ENCODE measurements at regions not wholly inside any gene's neighbourhood (a gene's known extent, or its start where the extent isn't known, plus 50 kb on each side); places are given as distances from the start of the nearest gene placed in this dataset.

DNA sequence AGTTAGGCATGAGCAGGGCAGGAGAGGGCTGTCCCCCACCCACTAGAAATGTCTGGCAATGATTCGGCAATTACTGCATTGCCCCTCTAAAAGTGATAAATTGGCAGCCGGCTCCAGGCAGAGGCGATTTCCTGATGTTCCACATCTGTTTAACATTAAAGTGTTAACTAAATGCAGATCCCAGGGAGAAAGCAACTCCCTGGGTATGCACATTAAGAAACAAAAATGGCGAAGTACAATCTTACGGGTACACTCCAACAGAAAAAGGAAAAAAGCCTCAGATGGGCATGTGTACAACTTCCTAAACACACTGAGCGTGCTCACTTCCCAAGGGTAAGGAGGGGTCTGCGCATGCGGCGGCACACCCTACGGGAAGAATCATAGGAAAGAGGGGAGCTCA, 314.4 kb downstream of the CASP12 start:
- Histone ChIP-seq H3K14ac (ENCODE audit: insufficient read length) (no peak overlapping the region), H3K36me3 (ENCODE audit: control insufficient read depth in 2 of 4, insufficient read depth in 4 of 4, low read length in 3 of 4) (no peaks in the 10 kb centered on the region), H2BK120ac (replicated peaks; ENCODE audit: low read depth, low read length) (no peak overlapping the region), H4K5ac (ENCODE audit: insufficient read length, low read depth, low read length) (no peak overlapping the region), H2BK5ac (ENCODE audit: low read depth, low read length) (no peak overlapping the region), H4K20me1 (replicated peaks in 1 of 2; ENCODE audit: control insufficient read depth in 1 of 2, insufficient read depth in 2 of 2, low read length in 2 of 2) (no peaks in the 10 kb centered on the region), H3K23ac (ENCODE audit: insufficient read length) (no peak overlapping the region), H3K9me3 (ENCODE audit: insufficient read depth in 2 of 2, low read depth in 1 of 2, low read length in 1 of 2) (no peaks in the 10 kb centered on the region), H2BK15ac (ENCODE audit: low read length) (no peak overlapping the region), H2BK12ac (ENCODE audit: low read depth, low read length) (no peak overlapping the region), H3K9ac (replicated peaks in 1 of 4; ENCODE audit: extremely low read depth in 1 of 4, low read depth in 3 of 4, low read length in 3 of 4) (no peak overlapping the region), H2AFZ (ENCODE audit: low read length) (no peak overlapping the region), H3K4me1 (replicated peaks in 1 of 4; ENCODE audit: control insufficient read depth in 3 of 4, insufficient read depth in 4 of 4, low read length in 3 of 4) (peaks cover 0 to 6% (median 0%) of the 10 kb centered on the region in 4 experiments; a peak in 2 of 7 replicates), H3K79me2 (ENCODE audit: control insufficient read depth in 1 of 2, insufficient read depth in 2 of 2, low read length in 2 of 2) (no peaks in the 10 kb centered on the region), H3K18ac (ENCODE audit: extremely low read depth, low read length) (no peak overlapping the region), H3K27ac (ENCODE audit: low read depth, low read length) (no peak overlapping the region), H3K27me3 (replicated peaks in 1 of 4; ENCODE audit: control insufficient read depth in 3 of 4, extremely low read depth in 1 of 4, insufficient read depth in 3 of 4, low read length in 3 of 4) (no peaks in the 10 kb centered on the region), H2AK5ac (ENCODE audit: low read depth, low read length) (no peak overlapping the region), H3K79me1 (ENCODE audit: low read depth, low read length) (no peaks in the 10 kb centered on the region), H3K4me3 (ENCODE audit: extremely low read depth in 1 of 4, insufficient read depth in 2 of 4, low read depth in 3 of 4, low read length in 4 of 4) (no peak overlapping the region), H4K91ac (replicated peaks; ENCODE audit: insufficient read length, low read length) (peak overlapping the region; percentile 26), H3K4ac (replicated peaks; ENCODE audit: insufficient read length, low read depth, low read length) (no peak overlapping the region), H4K8ac (ENCODE audit: extremely low read depth, insufficient read depth, low read length) (no peak overlapping the region), H3K23me2 (ENCODE audit: low read depth, low read length) (no peaks in the 10 kb centered on the region), H3K56ac (replicated peaks; ENCODE audit: insufficient read length, low read depth, low read length) (no peak overlapping the region), H2BK20ac (ENCODE audit: low read length) (no peak overlapping the region), H3K4me2 (ENCODE audit: insufficient read depth in 1 of 2, low read depth in 2 of 2, low read length in 2 of 2) (no peak overlapping the region)
- ChIA-PET POLR2A (ENCODE audit: partially characterized antibody) (no interaction called here), CTCF (ENCODE audit: partially characterized antibody) (no interaction called here)
- WGBS, 2 experiments (ENCODE audit: extremely low coverage in 1 of 2, insufficient coverage in 1 of 2, insufficient read length in 1 of 2, insufficient replicate concordance in 2 of 2, low coverage in 1 of 2, low lambda C conversion rate in 2 of 2, missing lambda C conversion rate in 1 of 2) = 86% methylated on average over 10 of the region's 10 CpGs; no CpG with 5 or more reads in 1 of the 2 experiments
- FAIRE-seq = no peak
- DNase-seq (ENCODE audit: low read depth in 1 of 2, low spot score in 2 of 2) = no peak
- TF ChIP-seq CTBP2 (IDR thresholded peaks at IDR 0.05; ENCODE audit: borderline replicate concordance, insufficient read depth, insufficient read length, low read length) = no peak
- TF ChIP-seq KDM4A (IDR thresholded peaks at IDR 0.05; ENCODE audit: low read depth, low read length, severe bottlenecking) = no peak
- no peak for TF ChIP-seq EP300 (IDR thresholded peaks at IDR 0.05; ENCODE audit: borderline replicate concordance in 1 of 2, low read depth in 2 of 2, low read length in 2 of 2)
- TF ChIP-seq CHD2 (IDR thresholded peaks at IDR 0.05; ENCODE audit: low read length) = no peak
- no peak for TF ChIP-seq JUN (IDR thresholded peaks at IDR 0.05; ENCODE audit: low read depth, low read length)
- TF ChIP-seq SP2 (IDR thresholded peaks at IDR 0.05; ENCODE audit: low read length) = no peak
- TF ChIP-seq CBX5 (IDR thresholded peaks at IDR 0.05; ENCODE audit: low read depth, low read length) = no peak
- TF ChIP-seq PHF8 (conservative IDR thresholded peaks at IDR 0.05; ENCODE audit: low read depth, low read length) = no peak
- no peak for TF ChIP-seq HDAC6 (IDR thresholded peaks at IDR 0.05; ENCODE audit: low read depth, low read length)
- TF ChIP-seq JUND (IDR thresholded peaks at IDR 0.05; ENCODE audit: low read length) = no peak
- TF ChIP-seq TAF7 (optimal IDR thresholded peaks at IDR 0.05; ENCODE audit: borderline replicate concordance, low read depth, low read length) = no peak
- TF ChIP-seq TAF1 (IDR thresholded peaks at IDR 0.05; ENCODE audit: low read depth, low read length) = no peak
- TF ChIP-seq, protein P1, sequence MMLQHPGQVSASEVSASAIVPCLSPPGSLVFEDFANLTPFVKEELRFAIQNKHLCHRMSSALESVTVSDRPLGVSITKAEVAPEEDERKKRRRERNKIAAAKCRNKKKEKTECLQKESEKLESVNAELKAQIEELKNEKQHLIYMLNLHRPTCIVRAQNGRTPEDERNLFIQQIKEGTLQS (IDR thresholded peaks at IDR 0.05; ENCODE audit: insufficient read depth, low read depth, low read length) = no peak
- TF ChIP-seq CEBPB (IDR thresholded peaks at IDR 0.05; ENCODE audit: low read depth, low read length) = no peak
- no peak for TF ChIP-seq POU5F1 (IDR thresholded peaks at IDR 0.05; ENCODE audit: low read depth, low read length)

Measured in H1 (cell line).